Effector memory CD8-positive, alpha-beta T cell (primary cell): ENCODE measurements at regions not wholly inside any gene's neighbourhood (a gene's known extent, or its start where the extent isn't known, plus 50 kb on each side); places are given as distances from the start of the nearest gene placed in this dataset.
"Not testable (repeated sequence)": the region's sequence is repeated elsewhere in the genome, so short reads cannot be mapped to it uniquely, and the experiment has no call there.

Source experiments
- ATAC-seq: fragments of 150-1000 bp; cut with Tn5 transposase; replicated peaks from 2 replicates; pipeline ENCODE4 v1.10.0; 2021; ENCODE audit warnings: mild to moderate bottlenecking, moderate library complexity
- DNase-seq, 3 experiments: peaks; one replicate each; pipeline ENCODE4 v3.0.0; 2021
- H3K27ac Mint-ChIP-seq, 2 donors: one replicate each; pipeline ENCODE4 v1.8.0; 2022; ENCODE audit warnings: mild to moderate bottlenecking in 2 of 2, mixed read lengths in 2 of 2, moderate library complexity in 2 of 2
- H3K27me3 Mint-ChIP-seq, 2 donors: one replicate each; pipeline ENCODE4 v1.8.0; 2022; ENCODE audit warnings: mixed read lengths in 2 of 2
- H3K36me3 Mint-ChIP-seq: one replicate; pipeline ENCODE4 v1.8.0; 2022; ENCODE audit warnings: mild to moderate bottlenecking, moderate library complexity, mixed read lengths; ENCODE audit not compliant: insufficient read depth
- H3K4me1 Mint-ChIP-seq, 2 donors: one replicate each; pipeline ENCODE4 v1.8.0; 2022; ENCODE audit warnings: low read depth in 2 of 2, mixed read lengths in 2 of 2
- H3K4me3 Mint-ChIP-seq, 2 donors: one replicate each; pipeline ENCODE4 v1.8.0; 2022; ENCODE audit warnings: mild to moderate bottlenecking in 2 of 2, mixed read lengths in 2 of 2, moderate library complexity in 2 of 2
- H3K9me3 Mint-ChIP-seq, 2 donors: one replicate each; pipeline ENCODE4 v1.8.0; 2022; ENCODE audit warnings: mixed read lengths in 2 of 2

- H3K9me3 Mint-ChIP-seq, result peaks cover 2 to 9% of the 10 kb centered on the region in 2 donors
- H3K27ac Mint-ChIP-seq, result no peak overlapping the region
- H3K36me3 Mint-ChIP-seq, result no peaks in the 10 kb centered on the region
- no peak for DNase-seq
- peaks cover 0 to 7% of the 10 kb centered on the region in 2 donors for H3K27me3 Mint-ChIP-seq
- no peak overlapping the region for H3K4me3 Mint-ChIP-seq
- no peaks in the 10 kb centered on the region for H3K4me1 Mint-ChIP-seq
- no peak for ATAC-seq
Observed at GRCh38 chr5:93359296-93359959, 221.6 kb downstream of the NR2F1-AS1 start.

GRCh38 chr5:93358176-93358575 lies 222.8 kb downstream of the NR2F1-AS1 start:
- H3K27ac Mint-ChIP-seq, result no peak overlapping the region
- DNase-seq (no peak), ATAC-seq (no peak)
- no peak overlapping the region for H3K4me3 Mint-ChIP-seq
- H3K36me3 Mint-ChIP-seq, result no peaks in the 10 kb centered on the region
- peaks cover 2 to 9% of the 10 kb centered on the region in 2 donors for H3K9me3 Mint-ChIP-seq
- H3K4me1 Mint-ChIP-seq, result no peaks in the 10 kb centered on the region
- H3K27me3 Mint-ChIP-seq, result peaks cover 0 to 7% of the 10 kb centered on the region in 2 donors

GRCh38 chr5:93357686-93358085 lies 223.3 kb downstream of the NR2F1-AS1 start:
- ATAC-seq (no peak), DNase-seq (no peak)
- H3K36me3 Mint-ChIP-seq, result no peaks in the 10 kb centered on the region

GRCh38 chr5:93355691-93356090 lies 225.3 kb downstream of the NR2F1-AS1 start:
- Mint-ChIP-seq H3K9me3 (peaks cover 7 to 9% of the 10 kb centered on the region in 2 donors), H3K27me3 (peaks cover 0 to 7% of the 10 kb centered on the region in 2 donors), H3K4me3 (no peak overlapping the region), H3K4me1 (no peaks in the 10 kb centered on the region), H3K36me3 (no peaks in the 10 kb centered on the region), H3K27ac (no peak overlapping the region)
- ATAC-seq (no peak), DNase-seq (no peak)

More at GRCh38 chr5:93357686-93358085, 223.3 kb downstream of the NR2F1-AS1 start:
- no peaks in the 10 kb centered on the region for H3K4me1 Mint-ChIP-seq
- H3K4me3 Mint-ChIP-seq, result no peak overlapping the region
- H3K9me3 Mint-ChIP-seq, result peaks cover 2 to 9% of the 10 kb centered on the region in 2 donors
- no peak overlapping the region for H3K27ac Mint-ChIP-seq
- peaks cover 0 to 7% of the 10 kb centered on the region in 2 donors for H3K27me3 Mint-ChIP-seq

GRCh38 chr5:93352186-93352585 lies 228.8 kb downstream of the NR2F1-AS1 start:
- ATAC-seq, result no peak
- H3K36me3 Mint-ChIP-seq, result no peaks in the 10 kb centered on the region
- H3K27me3 Mint-ChIP-seq, result peaks cover 0 to 5% of the 10 kb centered on the region in 2 donors
- DNase-seq, result no peak
- no peak overlapping the region for H3K4me3 Mint-ChIP-seq
- no peaks in the 10 kb centered on the region for H3K4me1 Mint-ChIP-seq
- no peak overlapping the region for H3K27ac Mint-ChIP-seq
- H3K9me3 Mint-ChIP-seq, result peaks cover 0 to 10% of the 10 kb centered on the region in 2 donors

GRCh38 chr5:93349613-93350012 lies 231.4 kb downstream of the NR2F1-AS1 start:
- Mint-ChIP-seq H3K36me3 (no peaks in the 10 kb centered on the region), H3K4me3 (no peak overlapping the region), H3K27me3 (peaks cover 0 to 5% of the 10 kb centered on the region in 2 donors), H3K27ac (no peak overlapping the region), H3K4me1 (no peaks in the 10 kb centered on the region), H3K9me3 (peaks cover 0 to 9% of the 10 kb centered on the region in 2 donors)
- DNase-seq, result no peak
- no peak for ATAC-seq

- peaks cover 0 to 9% of the 10 kb centered on the region in 2 donors for H3K9me3 Mint-ChIP-seq
- H3K4me3 Mint-ChIP-seq, result no peak overlapping the region
- no peaks in the 10 kb centered on the region for H3K4me1 Mint-ChIP-seq
- H3K27me3 Mint-ChIP-seq, result peaks cover 0 to 5% of the 10 kb centered on the region in 2 donors
- DNase-seq (no peak), ATAC-seq (no peak)
- H3K27ac Mint-ChIP-seq, result no peak overlapping the region
- H3K36me3 Mint-ChIP-seq, result no peaks in the 10 kb centered on the region
Observed at GRCh38 chr5:93348231-93348630, 232.8 kb downstream of the NR2F1-AS1 start.

GRCh38 chr5:93346850-93347249 lies 234.2 kb downstream of the NR2F1-AS1 start:
- H3K27me3 Mint-ChIP-seq, DNase-seq, H3K4me1 Mint-ChIP-seq, H3K27ac Mint-ChIP-seq, H3K36me3 Mint-ChIP-seq, H3K9me3 Mint-ChIP-seq, ATAC-seq, H3K4me3 Mint-ChIP-seq: not testable (repeated sequence)

- Mint-ChIP-seq H3K27ac (no peak overlapping the region), H3K4me1 (no peaks in the 10 kb centered on the region), H3K9me3 (peaks cover 0 to 7% of the 10 kb centered on the region in 2 donors), H3K27me3 (peaks cover 0 to 5% of the 10 kb centered on the region in 2 donors), H3K36me3 (no peaks in the 10 kb centered on the region), H3K4me3 (no peak overlapping the region)
- ATAC-seq (no peak), DNase-seq (no peak)
Observed at GRCh38 chr5:93346301-93346700, 234.7 kb downstream of the NR2F1-AS1 start.

GRCh38 chr5:93343570-93343969 lies 237.4 kb downstream of the NR2F1-AS1 start:
- Mint-ChIP-seq H3K9me3 (peaks cover 0 to 2% of the 10 kb centered on the region in 2 donors), H3K4me3 (no peak overlapping the region), H3K36me3 (no peaks in the 10 kb centered on the region), H3K4me1 (no peaks in the 10 kb centered on the region), H3K27ac (no peak overlapping the region), H3K27me3 (no peaks in the 10 kb centered on the region)
- no peak for DNase-seq
- ATAC-seq, result no peak

GRCh38 chr5:93342563-93343061 lies 238.4 kb downstream of the NR2F1-AS1 start:
- no peaks in the 10 kb centered on the region for H3K27me3 Mint-ChIP-seq
- no peaks in the 10 kb centered on the region for H3K4me1 Mint-ChIP-seq
- no peak overlapping the region for H3K4me3 Mint-ChIP-seq
- H3K27ac Mint-ChIP-seq, result no peak overlapping the region
- ATAC-seq (no peak), DNase-seq (no peak)
- H3K36me3 Mint-ChIP-seq, result no peaks in the 10 kb centered on the region
- no peaks in the 10 kb centered on the region for H3K9me3 Mint-ChIP-seq

- no peak overlapping the region for H3K27ac Mint-ChIP-seq
- H3K36me3 Mint-ChIP-seq, result no peaks in the 10 kb centered on the region
- H3K9me3 Mint-ChIP-seq, result peaks cover 0 to 2% of the 10 kb centered on the region in 2 donors
Observed at GRCh38 chr5:93340881-93341280, 240.1 kb downstream of the NR2F1-AS1 start.

GRCh38 chr5:93337138-93337537 lies 243.9 kb downstream of the NR2F1-AS1 start:
- no peaks in the 10 kb centered on the region for H3K27me3 Mint-ChIP-seq
- DNase-seq (no peak), ATAC-seq (no peak)
- no peak overlapping the region for H3K27ac Mint-ChIP-seq
- H3K36me3 Mint-ChIP-seq, result no peaks in the 10 kb centered on the region
- no peak overlapping the region for H3K4me3 Mint-ChIP-seq
- peaks cover 0 to 2% of the 10 kb centered on the region in 2 donors for H3K9me3 Mint-ChIP-seq
- H3K4me1 Mint-ChIP-seq, result no peaks in the 10 kb centered on the region

More at GRCh38 chr5:93340881-93341280, 240.1 kb downstream of the NR2F1-AS1 start:
- DNase-seq, result no peak
- Mint-ChIP-seq H3K4me1 (no peaks in the 10 kb centered on the region), H3K4me3 (no peak overlapping the region), H3K27me3 (no peaks in the 10 kb centered on the region)
- ATAC-seq, result no peak

- DNase-seq, result no peak
- Mint-ChIP-seq H3K27ac (no peak overlapping the region), H3K4me3 (no peak overlapping the region), H3K4me1 (no peaks in the 10 kb centered on the region), H3K9me3 (peaks cover 0 to 2% of the 10 kb centered on the region in 2 donors), H3K36me3 (no peaks in the 10 kb centered on the region), H3K27me3 (no peaks in the 10 kb centered on the region)
- ATAC-seq, result no peak
Observed at GRCh38 chr5:93336330-93337110, 244.5 kb downstream of the NR2F1-AS1 start.
